BLaER1 treated with 17β-estradiol and CSF1 and Interleukin-3, amounts not matched to agents 10 nM and 100 nM (cell line): ENCODE measurements at regions not wholly inside any gene's neighbourhood (a gene's known extent, or its start where the extent isn't known, plus 50 kb on each side); places are given as distances from the start of the nearest gene placed in this dataset.

Experiments used
- H3K27ac ChIP-seq, 11 experiments: shearing (Covaris generic); formaldehyde crosslinking; 2 replicates each; pipeline ENCODE4 v1.8.1; 2022
- H3K27me3 ChIP-seq, 11 experiments: shearing (Covaris generic); formaldehyde crosslinking; 2 replicates each; pipeline ENCODE4 v1.8.1; 2022
- H3K36me3 ChIP-seq, 11 experiments: shearing (Covaris generic); formaldehyde crosslinking; 2 replicates each; pipeline ENCODE4 v1.8.1; 2022
- H3K4me1 ChIP-seq, 10 experiments: shearing (Covaris generic); formaldehyde crosslinking; 2 replicates each; pipeline ENCODE4 v1.8.1; 2022
- H3K4me2 ChIP-seq, 11 experiments: shearing (Covaris generic); formaldehyde crosslinking; 2 replicates each; pipeline ENCODE4 v1.8.1; 2022
- H3K4me3 ChIP-seq, 10 experiments: shearing (Covaris generic); formaldehyde crosslinking; 2 replicates each; pipeline ENCODE4 v1.8.1; 2022
- H3K9ac ChIP-seq, 11 experiments: shearing (Covaris generic); formaldehyde crosslinking; 2 replicates each; pipeline ENCODE4 v1.8.1; 2022
- H3K9me3 ChIP-seq, 11 experiments: shearing (Covaris generic); formaldehyde crosslinking; replicated peaks in 1 of 11; 2 replicates each; pipeline ENCODE4 v1.8.1; 2022
- H4K20me1 ChIP-seq, 11 experiments: shearing (Covaris generic); formaldehyde crosslinking; 2 replicates each; pipeline ENCODE4 v1.8.1; 2022
- Cebpa-rat ChIP-seq, 11 experiments: shearing (Covaris generic); IDR thresholded peaks; 2 replicates each; pipeline ENCODE4 v1.8.1; 2022

DNA sequence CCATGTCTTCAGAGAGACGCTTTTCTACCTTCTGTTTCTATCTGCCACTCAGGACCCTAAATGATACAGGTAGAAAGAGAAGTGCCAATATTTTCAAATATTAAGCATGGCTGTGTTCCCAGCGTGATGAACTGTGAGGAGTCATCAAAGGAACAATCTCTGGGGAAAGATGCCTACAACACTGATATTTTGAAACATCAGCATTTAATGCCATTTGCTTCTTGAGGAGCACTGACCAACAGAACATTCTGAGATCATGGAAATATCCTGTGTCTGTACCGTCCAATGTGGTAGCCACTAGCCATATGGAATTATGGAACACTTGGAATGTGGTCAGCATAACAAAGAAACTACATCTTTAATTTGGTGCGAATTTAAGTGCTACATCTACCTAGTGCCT, 117.9 kb upstream of the COL6A5 start:
- Histone ChIP-seq H4K20me1 (no peaks in the 10 kb centered on the region), H3K9me3 (peaks cover 0 to 6% (median 0%) of the 10 kb centered on the region in 11 experiments; a peak in 1 of 22 replicates)

DNA sequence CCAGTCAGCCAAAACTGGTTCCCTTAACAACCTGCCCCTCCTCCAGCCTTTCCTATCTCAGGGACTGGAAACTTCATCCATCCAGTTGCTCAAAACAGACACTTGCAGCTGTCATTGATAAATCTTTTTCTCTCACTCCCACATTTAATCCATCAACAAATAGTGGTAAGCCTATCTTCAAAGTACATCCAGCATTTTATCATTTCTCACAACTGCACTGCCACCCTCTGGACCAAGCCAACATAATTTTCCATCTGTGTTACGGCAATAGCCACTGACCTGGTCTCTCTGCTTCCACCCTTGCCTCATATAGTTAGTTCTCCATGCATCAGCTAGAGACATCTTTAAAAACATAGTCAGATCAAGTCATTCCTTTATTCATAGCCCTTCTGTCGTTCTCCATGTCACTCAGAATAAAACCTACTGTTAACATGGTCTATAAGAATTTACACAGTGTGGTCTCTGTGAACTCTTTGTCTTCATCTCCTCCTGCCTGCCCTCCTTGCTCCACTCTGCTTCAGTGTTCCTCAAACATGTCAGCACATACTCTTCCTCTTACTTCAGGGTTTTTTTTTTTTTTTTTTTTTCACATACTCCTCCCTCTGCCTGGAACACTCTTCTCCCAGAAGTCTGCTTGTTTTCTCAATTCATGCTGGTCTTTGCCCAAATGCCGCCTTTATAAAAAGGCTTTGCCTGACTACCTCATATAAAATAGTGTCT, 102.5 kb upstream of the COL6A5 start:
- Histone ChIP-seq H4K20me1 (no peaks in the 10 kb centered on the region), H3K27me3 (no peaks in the 10 kb centered on the region), H3K4me2 (no peak overlapping the region), H3K36me3 (no peaks in the 10 kb centered on the region), H3K4me1 (no peaks in the 10 kb centered on the region), H3K27ac (no peak overlapping the region), H3K4me3 (no peak overlapping the region), H3K9me3 (no peaks in the 10 kb centered on the region), H3K9ac (no peak overlapping the region)
- TF ChIP-seq Cebpa-rat (IDR thresholded peaks at IDR 0.05), result no peak

More for the DNA sequence above, 117.9 kb upstream of the COL6A5 start:
- H3K4me2 ChIP-seq, result no peak overlapping the region
- H3K4me1 ChIP-seq, result no peaks in the 10 kb centered on the region
- no peak overlapping the region for H3K9ac ChIP-seq
- H3K4me3 ChIP-seq, result no peak overlapping the region
- H3K27me3 ChIP-seq, result no peaks in the 10 kb centered on the region
- no peaks in the 10 kb centered on the region for H3K36me3 ChIP-seq
- TF ChIP-seq Cebpa-rat (IDR thresholded peaks at IDR 0.05), result no peak
- H3K27ac ChIP-seq, result no peak overlapping the region

DNA sequence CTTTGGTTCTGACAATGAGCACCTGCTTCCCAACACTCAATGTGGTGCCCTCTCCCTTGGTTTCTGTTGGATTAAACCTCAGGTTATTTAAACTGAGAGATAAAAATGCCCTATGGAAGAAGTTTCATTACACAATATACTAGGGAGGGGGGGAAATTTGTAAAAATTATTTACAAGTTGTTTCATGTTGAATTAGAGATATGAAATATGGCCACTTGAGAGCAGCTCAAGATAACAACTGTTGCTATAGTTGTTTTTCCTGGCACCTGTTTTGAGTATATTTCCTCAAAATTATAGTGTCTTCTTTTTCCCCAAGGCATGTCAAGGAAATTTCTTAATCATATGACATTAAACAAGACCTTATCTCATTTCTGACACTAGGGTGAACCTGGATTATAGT, 101.7 kb upstream of the COL6A5 start:
- Histone ChIP-seq H3K27ac (no peak overlapping the region), H3K27me3 (no peaks in the 10 kb centered on the region), H3K4me2 (no peak overlapping the region), H3K9ac (no peak overlapping the region), H3K36me3 (no peaks in the 10 kb centered on the region), H3K4me1 (no peaks in the 10 kb centered on the region), H4K20me1 (no peaks in the 10 kb centered on the region), H3K4me3 (no peak overlapping the region), H3K9me3 (no peaks in the 10 kb centered on the region)
- no peak for TF ChIP-seq Cebpa-rat (IDR thresholded peaks at IDR 0.05)

DNA sequence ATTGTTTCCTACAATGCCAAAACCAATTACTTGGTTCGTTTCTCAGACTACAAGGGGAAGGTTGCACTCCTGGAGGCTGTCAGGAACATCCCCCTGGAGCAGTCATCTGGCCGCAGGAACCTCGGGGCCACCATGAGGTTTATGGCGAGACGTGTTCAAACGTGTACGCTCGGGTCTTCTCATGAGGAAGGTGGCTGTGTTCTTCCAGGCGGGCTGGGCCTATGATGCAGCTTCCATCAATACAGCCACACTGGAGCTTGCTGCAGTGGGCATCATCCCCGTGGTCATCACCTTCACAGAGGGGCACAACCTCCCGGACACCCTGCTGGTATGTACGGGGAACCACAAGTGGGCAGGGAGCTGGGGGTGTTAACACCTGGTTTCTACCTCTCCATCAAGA, 94.5 kb upstream of the COL6A5 start:
- Histone ChIP-seq H4K20me1 (no peaks in the 10 kb centered on the region), H3K9me3 (no peaks in the 10 kb centered on the region), H3K4me2 (no peak overlapping the region), H3K36me3 (no peaks in the 10 kb centered on the region), H3K4me1 (no peaks in the 10 kb centered on the region), H3K27me3 (no peaks in the 10 kb centered on the region), H3K27ac (no peak overlapping the region), H3K9ac (no peak overlapping the region), H3K4me3 (no peak overlapping the region)
- no peak for TF ChIP-seq Cebpa-rat (IDR thresholded peaks at IDR 0.05)

DNA sequence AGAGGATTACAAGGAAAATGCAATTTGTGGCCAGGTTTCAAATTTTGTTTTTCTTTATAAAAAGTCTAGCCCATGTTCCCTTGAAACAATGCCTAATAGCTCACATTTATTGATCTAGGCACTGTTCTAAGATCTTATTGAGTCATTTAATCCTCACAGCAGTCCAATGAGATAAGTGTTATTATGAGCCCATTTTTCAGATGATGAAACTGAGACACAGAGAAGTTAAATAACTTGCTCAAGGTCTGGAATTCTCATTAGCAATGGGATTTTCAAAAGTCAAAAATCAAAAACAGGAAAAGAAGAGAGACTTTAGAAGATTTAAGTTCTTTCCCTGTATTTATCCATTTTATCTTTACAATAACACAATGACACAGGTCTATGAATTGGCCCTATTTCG, 90.0 kb upstream of the COL6A5 start:
- Histone ChIP-seq H3K4me1 (no peaks in the 10 kb centered on the region), H4K20me1 (no peaks in the 10 kb centered on the region), H3K27ac (no peak overlapping the region), H3K36me3 (no peaks in the 10 kb centered on the region), H3K4me3 (no peak overlapping the region), H3K27me3 (no peaks in the 10 kb centered on the region), H3K4me2 (no peak overlapping the region), H3K9ac (no peak overlapping the region), H3K9me3 (no peaks in the 10 kb centered on the region)
- no peak for TF ChIP-seq Cebpa-rat (IDR thresholded peaks at IDR 0.05)

DNA sequence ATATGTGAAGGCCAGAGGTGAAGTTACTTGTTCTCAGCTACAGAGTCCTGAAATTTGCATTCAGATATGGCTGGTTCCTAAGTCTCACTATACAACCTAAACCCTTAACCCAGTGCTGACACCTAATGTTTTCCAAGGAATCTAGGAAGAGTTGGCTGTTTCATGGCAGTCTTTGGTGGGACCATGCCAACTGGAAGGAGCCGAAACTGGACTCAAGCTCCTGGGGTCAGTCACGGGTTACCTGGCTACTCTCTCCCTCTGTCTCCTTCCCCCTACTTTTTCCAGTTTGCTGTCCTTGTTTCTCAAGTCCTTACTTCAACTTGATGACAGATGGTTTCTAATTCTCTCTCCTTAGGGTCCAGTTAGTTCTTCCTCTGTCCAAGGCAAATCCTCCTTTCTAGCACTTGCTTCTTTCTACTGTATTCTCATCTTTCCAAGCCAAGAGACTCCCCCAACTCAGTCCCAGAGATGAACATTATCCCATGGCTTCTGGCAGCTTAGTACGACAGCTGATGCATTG, 88.6 kb upstream of the COL6A5 start:
- no peaks in the 10 kb centered on the region for H3K9me3 ChIP-seq
- H3K27me3 ChIP-seq, result no peaks in the 10 kb centered on the region
- H3K4me3 ChIP-seq, result no peak overlapping the region
- no peaks in the 10 kb centered on the region for H4K20me1 ChIP-seq
- H3K27ac ChIP-seq, result no peak overlapping the region
- no peak for TF ChIP-seq Cebpa-rat (IDR thresholded peaks at IDR 0.05)
- no peaks in the 10 kb centered on the region for H3K36me3 ChIP-seq
- no peak overlapping the region for H3K4me2 ChIP-seq
- no peak overlapping the region for H3K9ac ChIP-seq
- H3K4me1 ChIP-seq, result no peaks in the 10 kb centered on the region

DNA sequence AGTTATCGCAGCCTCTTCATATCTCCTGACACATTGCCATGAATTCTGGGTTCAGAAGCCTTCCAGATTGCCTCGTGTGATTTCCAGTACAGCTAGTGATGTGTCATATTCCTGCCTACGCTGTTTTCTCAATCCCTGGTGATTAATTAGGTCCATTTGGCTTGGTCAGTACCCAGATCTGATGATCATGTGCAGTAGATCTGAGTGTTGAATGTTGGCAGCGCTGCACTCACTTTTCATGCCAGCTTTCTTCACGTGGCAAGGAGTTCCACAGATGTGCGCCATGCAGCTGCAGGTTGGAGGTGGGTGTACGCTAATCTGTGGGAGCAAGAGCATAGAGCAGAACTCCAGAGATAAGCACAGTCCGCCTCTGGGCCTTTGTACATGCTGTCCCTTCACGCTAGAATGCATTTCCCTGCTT, 86.9 kb upstream of the COL6A5 start:
- Histone ChIP-seq H3K27me3 (no peaks in the 10 kb centered on the region), H3K4me1 (no peaks in the 10 kb centered on the region), H4K20me1 (no peaks in the 10 kb centered on the region), H3K27ac (no peak overlapping the region), H3K4me3 (no peak overlapping the region), H3K9ac (no peak overlapping the region), H3K4me2 (no peak overlapping the region), H3K36me3 (no peaks in the 10 kb centered on the region), H3K9me3 (no peaks in the 10 kb centered on the region)
- TF ChIP-seq Cebpa-rat (IDR thresholded peaks at IDR 0.05), result no peak

DNA sequence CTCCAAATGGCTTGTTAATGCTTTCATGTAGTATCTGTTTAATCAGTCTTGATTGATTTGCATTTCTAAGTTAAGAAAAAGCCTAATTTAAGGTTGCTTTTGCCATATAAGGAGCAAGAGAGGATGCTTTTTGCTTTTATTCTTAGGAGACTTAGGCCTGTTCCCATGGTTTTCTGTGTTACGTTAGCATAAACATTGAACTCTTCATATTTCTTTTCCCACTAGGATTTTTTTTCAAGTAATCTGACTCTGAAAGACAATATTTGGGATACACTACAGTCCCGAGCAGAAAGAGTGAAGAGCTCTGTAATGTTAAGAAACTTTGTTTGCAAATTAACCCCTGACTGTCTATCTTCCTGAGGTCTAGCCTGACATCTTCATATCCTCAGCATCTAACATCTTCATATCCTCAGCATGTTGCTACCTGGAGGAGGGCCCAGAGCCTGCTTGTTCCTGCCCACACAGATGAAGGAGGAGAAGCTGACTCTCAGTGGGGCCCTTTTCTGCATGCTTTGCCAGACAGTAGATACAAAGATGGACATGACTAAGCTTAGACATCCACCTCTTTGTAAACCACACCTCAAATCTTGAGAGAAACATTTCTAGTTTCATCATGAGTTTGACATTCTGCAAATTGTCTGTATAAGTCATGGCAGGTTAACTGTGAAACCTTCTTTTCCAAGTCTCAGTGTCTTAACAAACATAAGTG, 86.2 kb upstream of the COL6A5 start:
- Histone ChIP-seq H3K4me3 (no peak overlapping the region), H3K27ac (no peak overlapping the region), H3K36me3 (no peaks in the 10 kb centered on the region), H3K9me3 (no peaks in the 10 kb centered on the region), H3K9ac (no peak overlapping the region), H3K27me3 (no peaks in the 10 kb centered on the region), H3K4me2 (no peak overlapping the region), H3K4me1 (no peaks in the 10 kb centered on the region), H4K20me1 (no peaks in the 10 kb centered on the region)
- TF ChIP-seq Cebpa-rat (IDR thresholded peaks at IDR 0.05), result no peak

DNA sequence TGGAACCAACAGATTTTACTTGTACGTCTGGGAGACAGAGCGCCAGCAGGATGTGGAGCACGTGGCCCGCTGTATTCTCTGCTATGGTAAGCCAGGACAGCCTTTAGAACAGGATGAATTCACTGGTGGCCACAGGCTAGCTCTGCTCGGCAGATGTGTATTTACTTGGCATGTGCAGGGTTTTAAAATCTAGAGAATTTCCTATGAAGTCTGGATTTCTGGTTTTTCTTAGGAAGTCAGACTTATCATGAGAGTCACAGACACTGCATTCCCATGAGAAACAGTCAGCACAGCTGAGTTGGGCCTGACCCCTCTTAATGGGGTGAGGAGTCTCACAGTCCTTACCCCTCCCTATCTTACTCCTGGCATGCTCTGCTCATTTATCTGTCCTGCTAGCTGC, 84.6 kb upstream of the COL6A5 start:
- Histone ChIP-seq H3K27me3 (no peaks in the 10 kb centered on the region), H4K20me1 (no peaks in the 10 kb centered on the region), H3K4me3 (no peak overlapping the region), H3K4me2 (no peak overlapping the region), H3K36me3 (no peaks in the 10 kb centered on the region), H3K9ac (no peak overlapping the region), H3K27ac (no peak overlapping the region), H3K9me3 (no peaks in the 10 kb centered on the region), H3K4me1 (no peaks in the 10 kb centered on the region)
- no peak for TF ChIP-seq Cebpa-rat (IDR thresholded peaks at IDR 0.05)

DNA sequence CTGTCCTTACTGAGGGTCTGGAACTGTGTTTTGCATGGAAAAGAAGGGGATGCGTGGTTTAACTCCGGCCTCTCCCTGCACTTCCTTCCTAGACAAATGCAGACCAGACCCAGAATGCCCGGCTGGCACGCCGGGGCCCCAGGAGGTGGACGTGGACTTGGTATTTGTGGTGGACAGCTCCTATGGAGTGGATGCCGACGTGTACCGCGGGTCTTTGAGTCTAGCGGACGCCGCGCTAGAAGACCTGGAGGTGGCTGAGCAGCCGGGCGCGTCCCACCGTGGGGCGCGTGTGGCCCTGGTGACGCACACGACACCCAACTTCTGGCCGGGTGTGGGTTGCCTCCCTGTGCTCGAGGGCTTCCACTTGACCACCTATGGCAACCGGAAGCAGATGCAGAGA, 81.8 kb upstream of the COL6A5 start:
- Histone ChIP-seq H3K36me3 (no peaks in the 10 kb centered on the region), H3K27me3 (no peaks in the 10 kb centered on the region), H3K4me1 (no peaks in the 10 kb centered on the region)

More for the DNA sequence above, 81.8 kb upstream of the COL6A5 start:
- no peak for TF ChIP-seq Cebpa-rat (IDR thresholded peaks at IDR 0.05)
- H3K4me3 ChIP-seq, result no peak overlapping the region
- H3K9me3 ChIP-seq, result no peaks in the 10 kb centered on the region
- H3K4me2 ChIP-seq, result no peak overlapping the region
- H3K27ac ChIP-seq, result no peak overlapping the region
- H4K20me1 ChIP-seq, result no peaks in the 10 kb centered on the region
- no peak overlapping the region for H3K9ac ChIP-seq
